ENCODE measurements at regions not wholly inside any gene's neighbourhood (a gene's known extent, or its start where the extent isn't known, plus 50 kb on each side); places are given as distances from the start of the nearest gene placed in this dataset.

DNA sequence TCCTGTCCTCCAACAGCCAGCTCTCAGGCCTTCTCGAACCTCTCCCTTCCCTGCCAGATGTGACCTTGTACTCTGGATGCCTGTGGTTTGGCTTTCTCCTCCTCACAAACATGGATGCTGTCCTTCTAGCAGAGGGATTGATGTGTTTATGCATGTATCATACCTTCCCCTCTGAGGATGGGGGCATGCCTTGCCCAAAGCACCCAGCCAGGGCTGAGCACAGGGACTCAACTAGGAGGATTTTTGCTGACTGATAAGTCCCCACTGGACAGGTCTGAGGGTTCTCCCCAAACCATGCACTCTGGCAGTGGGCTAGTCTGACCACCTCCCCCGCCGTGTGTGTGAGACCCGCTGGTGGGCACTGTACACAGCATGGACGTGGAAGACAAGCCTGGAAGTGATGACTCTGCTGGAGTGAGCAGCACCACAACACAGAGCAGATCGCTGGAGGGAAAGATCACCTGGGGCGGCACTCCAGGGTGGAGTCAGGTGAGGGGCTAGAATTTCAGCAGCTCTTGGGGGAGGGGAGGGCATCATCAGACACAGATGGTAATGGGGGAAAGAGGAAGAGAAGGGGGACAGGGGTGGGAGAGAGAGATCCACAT, 360.3 kb upstream of the ZNF507 start:
- Histone ChIP-seq H3K36me3 (ENCODE audit: control insufficient read depth, insufficient read depth, low read length) (no peaks in the 10 kb centered on the region), H3K4me3 (ENCODE audit: low read depth, low read length) (no peak overlapping the region), H3K27me3 (ENCODE audit: control insufficient read depth, insufficient read depth, low read length) (no peaks in the 10 kb centered on the region)
- ChIA-PET POLR2A (no interaction called here), CTCF (interaction anchor here (1.3 kb wide), 1 partner anchor 931 kb away, joined by 3 read pairs; no protein-coding TSS in a partner anchor)
- TF ChIP-seq, protein P1, sequence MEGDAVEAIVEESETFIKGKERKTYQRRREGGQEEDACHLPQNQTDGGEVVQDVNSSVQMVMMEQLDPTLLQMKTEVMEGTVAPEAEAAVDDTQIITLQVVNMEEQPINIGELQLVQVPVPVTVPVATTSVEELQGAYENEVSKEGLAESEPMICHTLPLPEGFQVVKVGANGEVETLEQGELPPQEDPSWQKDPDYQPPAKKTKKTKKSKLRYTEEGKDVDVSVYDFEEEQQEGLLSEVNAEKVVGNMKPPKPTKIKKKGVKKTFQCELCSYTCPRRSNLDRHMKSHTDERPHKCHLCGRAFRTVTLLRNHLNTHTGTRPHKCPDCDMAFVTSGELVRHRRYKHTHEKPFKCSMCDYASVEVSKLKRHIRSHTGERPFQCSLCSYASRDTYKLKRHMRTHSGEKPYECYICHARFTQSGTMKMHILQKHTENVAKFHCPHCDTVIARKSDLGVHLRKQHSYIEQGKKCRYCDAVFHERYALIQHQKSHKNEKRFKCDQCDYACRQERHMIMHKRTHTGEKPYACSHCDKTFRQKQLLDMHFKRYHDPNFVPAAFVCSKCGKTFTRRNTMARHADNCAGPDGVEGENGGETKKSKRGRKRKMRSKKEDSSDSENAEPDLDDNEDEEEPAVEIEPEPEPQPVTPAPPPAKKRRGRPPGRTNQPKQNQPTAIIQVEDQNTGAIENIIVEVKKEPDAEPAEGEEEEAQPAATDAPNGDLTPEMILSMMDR (IDR thresholded peaks at IDR 0.05; ENCODE audit: insufficient read depth, low read depth, low read length): no peak
- no peak for DNase-seq (ENCODE audit: low read depth)

DNA sequence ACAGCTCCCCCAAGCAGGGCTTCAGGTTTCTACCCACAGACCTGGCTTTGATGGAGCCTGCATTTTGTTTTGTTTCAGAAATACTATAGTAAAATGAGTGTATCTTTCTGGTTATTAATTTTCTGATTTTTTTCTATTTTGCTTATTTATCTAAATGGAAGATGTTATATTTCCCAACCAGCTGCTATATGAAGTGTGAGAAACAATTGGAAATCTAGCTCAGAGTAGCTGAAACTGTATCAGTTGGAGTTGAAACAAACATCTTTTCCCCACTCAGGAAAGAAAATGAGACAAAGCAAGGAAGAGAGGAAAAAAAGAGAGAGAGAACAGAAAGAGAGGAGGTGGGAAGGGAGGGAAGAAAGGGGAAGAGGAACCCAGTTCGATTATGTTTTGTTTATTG, 358.5 kb upstream of the ZNF507 start:
- ChIA-PET POLR2A (no interaction called here), CTCF (interaction anchor here (0.6 kb wide), 1 partner anchor 438 kb away, joined by 3 read pairs; no protein-coding TSS in a partner anchor)
- Histone ChIP-seq H3K36me3 (ENCODE audit: control insufficient read depth, insufficient read depth, low read length) (no peaks in the 10 kb centered on the region), H3K4me3 (ENCODE audit: low read depth, low read length) (no peak overlapping the region), H3K27me3 (ENCODE audit: control insufficient read depth, insufficient read depth, low read length) (no peaks in the 10 kb centered on the region)
- no peak for DNase-seq (ENCODE audit: low read depth)
- TF ChIP-seq, protein P1 (IDR thresholded peaks at IDR 0.05; ENCODE audit: insufficient read depth, low read depth, low read length): no peak

DNA sequence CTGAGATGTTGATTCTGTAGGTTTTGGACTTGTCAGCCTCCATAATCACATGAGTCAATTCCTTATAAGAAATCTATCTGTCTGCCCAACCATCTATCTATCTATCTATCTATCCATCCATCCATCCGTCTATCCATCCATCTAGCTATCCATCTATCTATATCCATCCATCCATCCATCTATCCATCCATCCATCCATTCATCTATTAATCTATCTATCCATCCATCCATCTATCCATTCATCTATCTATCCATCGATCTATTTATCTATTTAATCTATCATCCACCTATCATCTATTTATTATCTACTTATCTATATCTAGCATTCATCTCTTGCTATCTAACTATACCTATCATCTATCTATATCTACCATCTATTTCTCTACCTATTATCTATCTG, 357.2 kb upstream of the ZNF507 start:
- DNase-seq (ENCODE audit: low read depth): no peak
- Histone ChIP-seq H3K36me3 (ENCODE audit: control insufficient read depth, insufficient read depth, low read length) (no peaks in the 10 kb centered on the region), H3K27me3 (ENCODE audit: control insufficient read depth, insufficient read depth, low read length) (no peaks in the 10 kb centered on the region), H3K4me3 (ENCODE audit: low read depth, low read length) (no peak overlapping the region)
- CTCF ChIA-PET: no interaction called here
- POLR2A ChIA-PET: no interaction called here
- TF ChIP-seq, protein P1 (IDR thresholded peaks at IDR 0.05; ENCODE audit: insufficient read depth, low read depth, low read length): no peak

DNA sequence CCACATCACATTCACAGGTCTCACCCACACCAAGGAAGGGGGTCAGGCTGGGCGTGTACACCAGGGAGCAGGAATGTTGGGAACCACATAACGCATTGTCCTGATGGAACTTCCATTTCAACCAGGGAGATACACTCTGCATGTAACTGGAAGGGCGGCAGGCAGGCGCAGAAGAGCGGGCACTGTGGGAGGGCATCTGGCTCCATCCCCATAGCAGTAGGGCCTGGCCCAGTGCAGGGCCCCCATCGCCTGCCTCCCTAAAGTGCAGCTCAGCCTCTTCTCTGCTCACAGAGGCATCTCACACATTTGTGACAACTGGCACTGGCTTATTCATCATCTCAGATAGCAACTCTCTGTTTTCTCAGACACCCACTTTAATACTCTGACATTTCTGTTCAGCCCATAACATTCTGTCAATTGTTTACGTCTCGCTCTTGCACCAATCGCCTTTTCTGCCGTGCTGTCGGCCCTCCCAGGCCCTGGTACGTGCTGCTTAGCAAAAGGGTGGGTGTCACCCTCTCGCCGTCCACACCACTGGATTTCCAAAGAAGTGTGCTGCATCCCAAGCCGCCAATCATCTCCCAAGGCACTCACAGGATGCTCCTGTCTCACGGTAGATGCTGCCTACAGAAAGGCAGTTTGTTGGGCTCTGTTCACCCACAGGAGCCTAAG, 353.3 kb upstream of the ZNF507 start:
- H3K27me3 ChIP-seq (ENCODE audit: control insufficient read depth, insufficient read depth, low read length): no peaks in the 10 kb centered on the region
- no peak overlapping the region for H3K4me3 ChIP-seq (ENCODE audit: low read depth, low read length)
- POLR2A ChIA-PET: no interaction called here
- no peaks in the 10 kb centered on the region for H3K36me3 ChIP-seq (ENCODE audit: control insufficient read depth, insufficient read depth, low read length)
- DNase-seq (ENCODE audit: low read depth): no peak
- TF ChIP-seq, protein P1 (IDR thresholded peaks at IDR 0.05; ENCODE audit: insufficient read depth, low read depth, low read length): no peak
- CTCF ChIA-PET: interaction anchor here (0.7 kb wide), 1 partner anchor 42 kb away, joined by 3 read pairs; no protein-coding TSS in a partner anchor

DNA sequence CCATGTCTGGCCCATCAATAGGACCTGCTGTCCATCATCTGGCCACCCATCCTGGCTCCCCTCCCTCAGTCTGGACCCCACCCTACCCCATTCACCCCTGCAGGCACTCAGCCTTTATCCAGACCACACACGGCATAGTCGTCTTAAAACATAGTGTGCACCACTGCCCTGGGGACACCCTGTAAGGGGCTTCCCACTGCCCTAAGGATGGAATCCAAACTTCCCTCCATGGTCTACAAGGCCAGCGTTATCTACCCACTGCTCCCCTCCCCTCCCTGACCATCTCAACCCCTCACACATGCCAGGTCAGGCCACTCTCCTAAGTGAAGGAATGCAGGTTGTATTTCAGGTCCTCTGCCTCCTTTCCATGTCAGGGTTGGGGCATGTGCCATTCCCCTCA, 352.7 kb upstream of the ZNF507 start:
- ChIA-PET CTCF (no interaction called here), POLR2A (no interaction called here)
- no peaks in the 10 kb centered on the region for H3K36me3 ChIP-seq (ENCODE audit: control insufficient read depth, insufficient read depth, low read length)

More for the DNA sequence above, 352.7 kb upstream of the ZNF507 start:
- H3K27me3 ChIP-seq (ENCODE audit: control insufficient read depth, insufficient read depth, low read length): no peaks in the 10 kb centered on the region
- DNase-seq (ENCODE audit: low read depth): no peak
- TF ChIP-seq, protein P1 (IDR thresholded peaks at IDR 0.05; ENCODE audit: insufficient read depth, low read depth, low read length): no peak
- no peak overlapping the region for H3K4me3 ChIP-seq (ENCODE audit: low read depth, low read length)

Measured in BJ (cell line).